HT-29 (cell line): ENCODE measurements at regions not wholly inside any gene's neighbourhood (a gene's known extent, or its start where the extent isn't known, plus 50 kb on each side); places are given as distances from the start of the nearest gene placed in this dataset.

Experiments used
- DNase-seq: peaks from one replicate; pipeline ENCODE4 v3.0.0-alpha.2; 2015; ENCODE audit warnings: low spot score

GRCh38 chr15:70556151-70556741 lies 207.1 kb downstream of the UACA start:
- DNase-seq, result no peak

GRCh38 chr15:70555713-70556112 lies 207.6 kb downstream of the UACA start:
- no peak for DNase-seq

- no peak for DNase-seq
These were observed 215.4 kb downstream of the UACA start for GRCh38 chr15:70547846-70548487.

GRCh38 chr15:70545526-70545925 lies 217.8 kb downstream of the UACA start:
- no peak for DNase-seq

- DNase-seq, result no peak
These were observed 221.8 kb downstream of the UACA start for GRCh38 chr15:70541511-70541910.

GRCh38 chr15:70539912-70540530 lies 223.3 kb downstream of the UACA start:
- DNase-seq, result no peak

GRCh38 chr15:70539409-70539808 lies 223.9 kb downstream of the UACA start:
- no peak for DNase-seq

GRCh38 chr15:70538278-70538677 lies 225.1 kb downstream of the UACA start:
- peak; percentile 34 for DNase-seq

GRCh38 chr15:70535955-70536338 lies 227.4 kb downstream of the UACA start:
- no peak for DNase-seq

GRCh38 chr15:70535071-70535954 lies 228.0 kb downstream of the UACA start:
- no peak for DNase-seq

GRCh38 chr15:70533931-70534742 lies 229.2 kb downstream of the UACA start:
- no peak for DNase-seq

GRCh38 chr15:70532531-70533186 lies 230.7 kb downstream of the UACA start:
- no peak for DNase-seq

GRCh38 chr15:70531576-70531975 lies 231.8 kb downstream of the UACA start:
- no peak for DNase-seq

GRCh38 chr15:70530906-70531305 lies 232.5 kb downstream of the UACA start:
- DNase-seq, result no peak

- DNase-seq, result no peak
These were observed 232.9 kb downstream of the UACA start for GRCh38 chr15:70530503-70530902.

- no peak for DNase-seq
These were observed 233.3 kb downstream of the UACA start for GRCh38 chr15:70530017-70530499.

- no peak for DNase-seq
These were observed 234.5 kb downstream of the UACA start for GRCh38 chr15:70528816-70529215.

GRCh38 chr15:70528270-70528706 lies 235.1 kb downstream of the UACA start:
- peak; percentile 85 for DNase-seq

GRCh38 chr15:70526974-70527325 lies 236.4 kb downstream of the UACA start:
- DNase-seq, result no peak

GRCh38 chr15:70526221-70526973 lies 237.0 kb downstream of the UACA start:
- DNase-seq, result peak; percentile 92
